KBM-7 (cell line): ENCODE measurements at regions not wholly inside any gene's neighbourhood (a gene's known extent, or its start where the extent isn't known, plus 50 kb on each side); places are given as distances from the start of the nearest gene placed in this dataset.

Source experiments
- DNase-seq: peaks from one replicate; pipeline ENCODE4 v3.0.0-alpha.2; 2015
- in situ Hi-C: fragments of 300-500 bp; cut with MboI; formaldehyde crosslinking; loops from 2 replicates; pipeline ENCODE4 v1.14.3; 2020; ENCODE audit warnings: low sequenced_read_pairs, low pct_unique_long_range_greater_than_20kb, mixed read lengths

DNA sequence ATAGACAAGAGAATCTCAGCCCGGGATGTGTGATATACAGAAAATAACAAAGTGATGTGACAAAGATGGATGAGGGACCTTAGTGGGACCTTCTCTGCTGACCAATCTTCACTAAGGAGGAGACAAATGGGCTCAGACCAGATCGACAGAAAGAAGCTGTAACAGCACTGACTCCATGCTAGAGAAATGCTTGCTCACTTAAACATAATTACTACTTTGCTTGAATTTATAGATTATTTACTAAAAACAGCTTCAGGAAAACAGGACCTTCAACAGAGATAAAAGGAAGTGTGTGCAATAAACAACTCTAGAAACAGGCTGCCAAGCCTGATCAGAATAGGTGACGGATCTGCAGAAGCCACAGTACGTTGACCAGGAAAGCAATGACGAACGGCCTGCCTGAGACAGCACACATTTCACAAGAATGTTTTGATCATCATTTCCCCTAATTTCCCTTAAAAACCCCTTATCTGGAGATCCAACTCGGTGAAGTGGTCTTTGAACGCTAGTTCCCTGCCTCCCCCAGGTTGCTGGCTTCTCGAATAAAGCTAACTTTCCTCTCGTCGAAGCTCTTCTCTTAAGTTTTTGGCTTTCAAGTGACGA is 98.4 kb upstream of the STEAP1B start:
- in situ Hi-C loops, result no loop called here
- DNase-seq, result no peak

DNA sequence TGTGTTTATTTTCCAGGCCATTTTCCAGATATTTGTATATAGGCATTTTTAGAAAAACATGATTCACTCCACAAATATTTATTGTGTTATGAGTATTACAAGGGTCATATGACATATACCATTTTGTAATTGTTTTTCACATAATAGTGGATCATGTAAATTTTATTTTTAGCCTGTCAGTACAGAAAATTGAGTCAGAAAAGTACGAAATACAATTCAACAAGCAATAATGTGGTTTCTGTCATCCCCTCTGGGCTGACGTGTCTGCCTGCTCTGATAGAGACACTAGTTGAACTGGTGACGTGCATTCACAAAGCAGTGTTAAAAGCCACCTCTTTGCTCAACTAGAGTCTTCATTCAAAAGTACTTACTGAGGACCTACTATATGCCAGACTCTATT is 97.9 kb upstream of the STEAP1B start:
- DNase-seq, result no peak
- in situ Hi-C loops, result no loop called here

DNA sequence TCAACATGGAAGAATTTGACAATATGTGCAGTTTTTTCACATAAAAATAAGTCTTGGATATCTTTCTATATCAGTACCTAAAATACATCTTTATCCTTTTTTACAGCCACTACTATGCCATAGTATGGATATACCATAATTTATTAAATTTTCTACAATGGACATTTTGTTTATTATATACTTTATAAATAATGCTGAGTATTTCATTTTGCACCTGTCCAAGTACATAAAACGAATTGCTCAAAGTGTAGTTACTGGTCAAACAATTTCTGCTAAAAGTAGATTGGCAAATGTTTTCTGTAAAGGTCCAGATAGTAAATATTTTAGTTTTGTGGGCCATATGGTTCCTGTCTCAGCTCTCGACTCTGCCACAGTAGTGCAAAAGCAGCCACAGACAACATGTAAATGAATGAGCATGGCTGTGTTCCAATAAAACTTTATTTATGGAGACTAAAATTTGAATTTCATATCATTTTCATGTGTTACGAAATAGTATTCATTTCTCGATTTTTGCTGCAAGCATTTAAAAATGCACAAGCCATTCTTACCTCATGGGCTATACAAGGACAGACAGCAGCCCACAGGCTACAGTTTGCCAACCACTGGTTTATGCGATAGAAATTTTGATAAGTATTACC is 96.9 kb upstream of the STEAP1B start:
- DNase-seq, result no peak
- in situ Hi-C loops, result no loop called here

DNA sequence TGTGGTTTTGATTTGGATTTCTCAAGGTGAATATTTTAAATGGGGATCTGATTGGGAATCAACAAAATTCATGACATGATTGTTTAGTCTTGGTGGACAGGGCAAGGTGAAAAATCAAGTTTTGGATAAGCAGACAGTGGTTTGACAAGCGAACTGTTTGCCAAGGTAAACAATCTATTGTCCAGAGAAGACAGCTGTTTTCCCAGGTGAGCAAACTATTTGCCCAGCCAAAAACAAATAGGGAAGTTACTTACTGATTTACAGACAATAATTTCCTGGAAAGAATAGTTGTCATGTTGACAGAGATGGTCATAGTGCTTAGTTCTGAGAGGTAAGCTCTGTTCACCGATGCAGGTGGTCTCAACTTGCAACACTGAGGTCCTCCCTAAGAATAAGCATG is 94.0 kb upstream of the STEAP1B start:
- in situ Hi-C loops, result no loop called here
- no peak for DNase-seq

DNA sequence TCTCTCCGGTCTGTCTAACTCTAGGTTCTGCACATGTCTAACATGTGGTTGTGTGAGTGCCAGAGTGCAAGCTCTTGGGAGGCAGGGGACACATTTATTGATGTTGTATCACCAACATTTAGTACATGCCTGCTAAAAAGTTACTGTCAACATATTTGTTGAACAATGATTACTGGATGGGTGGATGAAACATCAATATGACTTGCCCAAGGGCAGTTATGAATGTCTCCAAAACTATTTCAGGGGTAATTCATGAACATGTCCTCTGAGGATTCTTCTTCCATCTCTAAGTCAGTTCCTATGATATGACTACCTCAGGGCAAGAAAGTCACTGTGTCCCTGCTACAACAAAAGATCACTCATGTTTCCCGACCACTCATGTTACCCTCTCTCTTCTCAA is 91.3 kb upstream of the STEAP1B start:
- no peak for DNase-seq
- in situ Hi-C loops, result no loop called here

DNA sequence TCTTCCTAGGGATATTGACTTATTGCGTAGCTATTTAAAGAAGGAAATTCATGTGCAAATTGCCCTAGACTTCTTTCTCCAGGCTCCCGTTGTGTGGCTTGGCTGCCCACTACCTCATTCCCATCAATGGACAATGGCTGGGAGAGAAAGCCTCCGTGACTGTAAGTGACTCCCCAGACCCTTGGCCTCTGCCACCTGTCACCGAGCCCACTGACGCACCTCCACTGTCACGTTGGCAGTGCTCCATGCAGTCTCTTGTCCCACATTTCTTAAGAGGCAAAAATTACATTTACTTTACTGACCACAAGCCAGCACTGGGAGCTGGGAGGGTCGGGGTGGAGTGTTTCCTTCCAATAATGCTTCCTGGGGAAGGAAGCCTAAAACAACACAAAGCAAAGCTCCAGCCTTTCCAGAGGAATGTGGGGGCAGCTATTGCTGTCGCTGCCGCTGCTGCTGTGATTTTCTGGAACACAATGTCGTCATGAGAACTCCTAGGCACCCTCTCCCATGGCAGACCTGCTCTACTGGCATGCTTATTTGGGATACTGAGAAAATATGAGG is 89.7 kb upstream of the STEAP1B start:
- DNase-seq, result no peak
- in situ Hi-C loops, result no loop called here

DNA sequence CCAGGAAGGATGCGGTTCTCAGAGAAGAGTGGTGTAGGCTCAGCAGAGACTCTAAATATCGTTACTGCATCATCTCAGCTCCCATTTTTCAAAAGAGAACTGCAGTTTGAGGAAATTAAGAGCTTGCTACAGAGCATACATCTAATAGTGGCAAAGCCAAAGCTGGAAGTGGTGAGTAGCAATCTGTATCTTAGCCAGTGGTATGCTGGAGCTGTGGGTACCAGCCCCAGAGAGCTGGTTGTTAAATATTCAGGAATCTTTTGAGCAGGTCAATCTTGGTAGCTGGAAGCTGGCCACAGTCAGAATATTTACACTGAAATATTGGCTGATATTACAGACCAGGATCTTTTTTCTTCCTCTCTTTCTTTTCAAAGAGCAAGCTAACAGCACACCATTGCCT is 88.4 kb upstream of the STEAP1B start:
- no peak for DNase-seq
- in situ Hi-C loops, result no loop called here

DNA sequence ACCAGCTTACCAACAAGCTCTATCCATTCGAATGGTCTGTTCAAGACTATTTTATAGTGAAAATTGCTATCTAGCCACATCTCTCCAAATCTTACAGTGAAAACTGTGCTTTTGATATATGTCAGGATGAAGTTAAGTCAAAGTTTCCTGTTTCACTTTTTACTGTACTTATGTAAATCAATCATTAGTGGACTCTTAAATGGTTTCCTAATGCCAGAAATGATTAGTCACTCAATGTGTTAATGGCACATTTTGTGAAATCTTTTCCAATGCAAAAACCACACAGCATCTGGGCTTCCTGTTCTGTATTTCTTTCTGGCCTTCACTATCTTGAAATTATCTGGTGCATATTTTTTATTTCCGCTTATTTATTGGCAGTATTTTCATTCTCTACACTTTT is 87.3 kb upstream of the STEAP1B start:
- DNase-seq, result no peak
- in situ Hi-C loops, result no loop called here

DNA sequence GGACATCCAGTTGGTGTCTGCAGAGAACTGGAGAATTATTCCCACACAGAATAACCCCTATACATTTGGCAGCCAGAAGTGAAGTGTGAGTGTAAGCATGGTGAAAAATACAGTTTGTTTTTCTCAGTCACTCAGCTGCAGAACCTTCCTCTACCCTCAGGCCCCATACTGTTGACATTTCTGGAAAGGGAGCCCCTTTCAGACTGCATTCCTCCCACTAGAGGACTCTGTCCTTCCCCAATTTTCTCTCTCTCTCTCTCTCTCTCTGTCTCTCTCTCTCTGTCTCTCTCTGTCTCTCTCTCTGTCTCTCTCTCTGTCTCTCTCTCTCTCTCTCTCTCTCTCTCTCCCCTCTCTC is 86.8 kb upstream of the STEAP1B start:
- in situ Hi-C loops, result no loop called here
- DNase-seq, result no peak

DNA sequence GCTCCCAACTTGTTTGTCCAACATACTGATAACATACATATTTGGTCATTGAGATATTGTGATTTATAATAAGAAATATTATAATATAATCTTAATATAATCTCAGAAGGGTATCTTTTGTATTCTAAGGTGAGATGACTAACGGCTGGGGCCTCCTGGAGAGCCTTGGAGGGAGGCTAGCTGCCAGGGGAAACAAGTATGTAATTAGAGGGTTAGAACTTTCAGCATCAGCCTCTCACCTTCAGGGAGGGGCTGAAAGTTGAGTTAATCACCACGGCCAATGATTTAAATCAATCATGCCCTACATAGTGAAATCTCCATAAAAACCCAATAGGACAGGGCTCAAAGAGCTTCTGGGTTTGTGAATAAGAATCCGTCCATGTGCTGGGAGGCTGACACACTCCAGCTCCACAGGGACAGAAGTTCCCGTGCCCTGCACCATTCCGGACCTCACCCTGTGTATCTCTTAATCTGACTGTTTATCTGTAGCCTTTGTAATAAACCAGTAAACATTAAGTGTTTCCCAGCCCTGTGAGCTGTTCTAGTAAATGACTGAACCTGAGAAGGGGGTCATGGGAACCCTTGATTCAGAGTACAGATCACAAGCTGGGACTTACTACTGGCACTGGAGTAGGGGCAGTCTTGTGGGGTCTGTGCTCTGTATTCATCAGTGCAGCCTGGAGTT is 86.3 kb upstream of the STEAP1B start:
- no peak for DNase-seq
- in situ Hi-C loops, result no loop called here

DNA sequence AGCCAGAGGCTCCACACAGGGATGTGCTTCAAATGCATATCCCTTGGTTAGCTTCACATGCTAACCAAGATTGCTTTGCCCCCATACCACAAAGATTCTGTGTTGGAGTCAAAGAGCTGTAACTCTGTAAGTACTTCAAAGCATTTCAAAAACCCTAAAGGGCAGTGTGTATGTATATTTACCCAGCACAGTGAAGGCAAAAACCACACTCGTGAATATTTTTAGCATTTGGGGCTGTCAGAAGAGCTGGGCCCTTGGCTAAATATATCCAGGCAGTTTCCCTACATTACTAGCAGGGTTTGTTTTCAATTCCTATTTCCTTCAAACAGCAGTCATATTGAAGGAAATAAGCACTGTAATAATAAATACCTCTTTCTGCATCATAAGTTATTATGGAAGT is 84.2 kb upstream of the STEAP1B start:
- in situ Hi-C loops, result no loop called here
- no peak for DNase-seq

DNA sequence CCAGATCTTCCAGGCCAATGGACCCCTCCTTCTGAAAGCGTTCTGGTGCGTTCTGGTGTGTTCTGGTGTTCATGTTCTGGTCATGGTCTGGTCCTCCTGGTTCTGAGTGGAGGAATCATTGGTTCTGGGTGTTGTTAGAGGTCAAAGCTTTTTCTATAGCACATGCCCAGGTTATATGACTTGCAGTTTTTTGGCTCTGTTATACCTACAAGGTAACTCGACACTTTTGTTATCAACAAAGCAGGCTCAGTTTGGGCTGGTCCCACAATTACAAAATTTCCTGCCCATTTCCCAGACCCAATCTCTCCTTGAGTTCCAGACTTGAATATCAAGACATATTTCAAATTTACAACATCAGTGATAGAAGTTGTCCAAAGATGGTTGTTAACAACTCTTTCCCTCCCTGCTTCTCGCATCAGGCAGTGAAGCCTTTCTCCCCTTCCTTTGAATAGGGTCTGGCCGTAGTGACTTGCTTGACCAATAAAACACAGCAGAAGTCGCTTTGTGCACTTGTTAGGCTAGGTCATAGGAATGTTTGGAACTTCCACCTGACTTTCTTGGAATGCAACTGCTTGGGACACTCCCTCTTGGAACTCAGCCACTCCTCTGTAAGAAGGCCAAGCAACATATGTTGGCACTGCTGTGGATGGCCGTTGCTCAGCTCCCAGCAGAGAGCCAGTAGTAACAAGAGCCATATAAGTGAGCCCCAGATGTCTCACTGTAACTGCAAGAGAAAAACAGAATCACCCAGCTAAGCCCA is 83.1 kb upstream of the STEAP1B start:
- in situ Hi-C loops, result no loop called here
- no peak for DNase-seq

DNA sequence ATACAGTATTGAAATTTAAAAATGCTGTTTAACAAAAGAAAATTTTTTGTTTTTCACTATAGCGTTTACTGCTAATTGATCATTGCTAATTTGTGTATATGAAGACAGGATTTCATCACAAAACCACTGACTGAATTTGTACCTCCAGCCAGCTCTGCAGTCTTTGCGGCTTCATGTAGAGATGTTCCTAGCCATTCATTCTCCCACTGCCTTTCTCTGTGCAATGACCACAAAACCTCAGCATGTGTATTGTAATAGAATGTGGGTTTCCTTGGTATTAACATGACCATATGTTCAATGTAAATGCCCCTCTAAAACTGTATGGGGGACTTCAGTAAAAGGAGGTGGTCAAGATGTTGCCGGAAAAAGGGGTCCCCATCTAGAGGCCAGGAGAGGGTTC is 81.1 kb upstream of the STEAP1B start:
- in situ Hi-C loops, result no loop called here
- DNase-seq, result no peak

DNA sequence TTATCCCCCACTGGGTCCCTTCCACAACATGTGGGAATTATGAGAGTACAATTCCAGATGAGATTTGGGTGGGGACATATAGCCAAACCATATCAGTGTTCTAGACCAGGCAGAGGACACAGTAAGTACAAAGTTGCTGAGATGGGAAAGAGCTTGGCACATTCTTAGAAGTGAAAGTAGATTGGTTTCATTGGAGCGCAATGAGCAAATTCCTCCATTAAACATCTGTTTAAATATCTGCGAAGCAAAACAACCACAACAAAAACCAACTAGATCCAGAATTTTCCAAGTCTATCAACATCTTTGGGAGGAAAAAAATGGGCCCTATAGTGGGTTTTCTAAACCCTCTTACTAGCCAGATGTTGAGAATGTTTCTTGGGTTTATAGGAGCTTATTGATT is 80.0 kb upstream of the STEAP1B start:
- in situ Hi-C loops, result no loop called here
- no peak for DNase-seq

DNA sequence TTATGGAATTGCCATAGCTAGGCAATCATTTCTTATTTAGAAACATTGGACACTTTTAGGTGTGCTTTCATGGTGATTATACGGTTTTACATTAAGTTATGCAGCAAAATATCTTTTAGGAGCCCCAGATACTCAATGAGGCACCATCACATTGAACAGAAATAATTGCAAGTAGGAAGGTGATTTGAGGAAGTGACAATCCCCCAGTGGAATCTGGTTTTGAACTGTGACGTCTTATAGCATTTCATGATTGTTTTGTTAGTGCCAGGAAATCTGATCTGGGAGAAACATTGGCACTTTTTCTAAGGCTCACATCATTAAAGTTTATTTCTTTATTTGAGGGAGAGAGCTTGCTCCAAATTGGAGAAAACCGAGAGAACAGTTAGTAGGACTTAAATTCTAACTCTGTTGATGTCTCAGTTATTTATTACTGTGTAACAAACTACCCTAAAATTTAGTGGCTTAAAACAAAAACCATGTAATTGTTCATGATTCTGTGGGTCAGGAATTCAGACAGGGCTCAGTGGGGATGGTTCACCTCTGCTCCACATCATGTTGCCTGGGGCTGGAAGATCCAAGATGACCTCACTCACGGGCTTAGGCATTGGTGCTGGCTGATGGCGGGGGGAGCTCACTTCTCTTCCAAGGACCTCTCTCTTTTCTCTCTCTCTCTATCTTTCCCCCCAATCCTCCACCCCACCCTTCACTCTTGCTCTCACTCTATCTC is 78.2 kb upstream of the STEAP1B start:
- in situ Hi-C loops, result no loop called here
- no peak for DNase-seq

DNA sequence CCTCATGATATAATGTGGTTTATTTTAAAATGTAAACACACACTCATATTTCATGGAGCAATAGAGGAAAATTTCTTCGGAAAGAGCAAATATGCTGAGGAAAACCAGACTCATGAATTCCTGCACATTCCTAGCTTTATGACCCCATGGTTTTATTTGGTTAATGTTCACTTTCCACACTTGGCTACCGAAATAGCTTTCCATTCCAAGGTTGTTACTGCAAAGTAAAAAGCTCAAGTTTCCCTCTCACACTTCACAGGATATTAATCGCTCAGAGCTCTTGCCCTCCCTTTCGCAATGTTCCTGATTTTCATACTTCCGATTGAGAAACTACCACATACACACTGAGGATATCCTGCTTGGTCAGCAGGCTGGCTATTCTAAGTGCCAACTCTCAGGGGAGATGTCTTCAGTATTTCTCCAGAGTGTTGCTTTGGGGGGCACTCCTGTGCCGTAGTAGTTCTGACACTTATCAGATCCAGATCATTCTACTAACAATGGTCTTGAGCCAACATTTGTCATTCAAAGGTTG is 77.5 kb upstream of the STEAP1B start:
- in situ Hi-C loops, result no loop called here
- peak; percentile 20 for DNase-seq

DNA sequence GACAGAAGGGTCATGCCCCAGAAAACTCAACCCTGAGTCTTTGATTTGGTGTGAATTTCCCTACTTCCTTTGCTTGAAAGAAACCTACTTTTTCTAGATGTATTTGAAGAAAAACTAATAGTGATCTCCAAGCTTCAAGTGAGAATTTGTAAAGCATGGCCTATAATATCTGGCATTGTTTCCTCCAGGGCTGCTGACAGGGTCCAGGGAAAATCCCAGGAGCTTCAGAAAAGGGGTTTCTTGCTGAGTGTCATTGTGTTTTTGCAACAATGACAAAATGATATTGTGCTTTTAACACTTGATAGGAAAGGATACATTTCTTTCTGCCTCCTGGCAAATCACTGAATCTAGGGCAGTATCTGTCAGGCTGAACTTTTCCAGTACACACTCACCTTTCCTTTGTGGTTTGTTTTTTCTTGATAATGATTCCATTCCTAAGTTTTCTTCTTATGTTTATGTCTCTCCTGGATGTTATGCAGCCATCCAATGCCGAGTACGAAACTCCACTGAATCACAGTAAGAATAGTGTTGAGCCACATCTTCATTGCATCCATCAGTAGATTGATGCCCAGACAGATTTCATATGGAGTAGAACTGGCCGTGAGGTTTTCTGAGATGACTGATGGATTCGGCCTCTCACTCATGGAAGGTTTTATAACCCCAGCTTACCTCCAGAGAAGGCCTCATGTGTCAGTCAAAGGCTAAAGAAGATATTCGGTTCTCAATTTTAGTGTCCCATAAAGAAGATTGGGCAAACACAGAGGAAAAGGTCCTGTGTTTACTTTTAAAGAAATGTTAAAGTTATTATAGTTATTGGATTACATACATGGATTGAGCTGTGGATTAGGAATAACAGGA is 76.9 kb upstream of the STEAP1B start:
- in situ Hi-C loops, result no loop called here
- DNase-seq, result no peak

DNA sequence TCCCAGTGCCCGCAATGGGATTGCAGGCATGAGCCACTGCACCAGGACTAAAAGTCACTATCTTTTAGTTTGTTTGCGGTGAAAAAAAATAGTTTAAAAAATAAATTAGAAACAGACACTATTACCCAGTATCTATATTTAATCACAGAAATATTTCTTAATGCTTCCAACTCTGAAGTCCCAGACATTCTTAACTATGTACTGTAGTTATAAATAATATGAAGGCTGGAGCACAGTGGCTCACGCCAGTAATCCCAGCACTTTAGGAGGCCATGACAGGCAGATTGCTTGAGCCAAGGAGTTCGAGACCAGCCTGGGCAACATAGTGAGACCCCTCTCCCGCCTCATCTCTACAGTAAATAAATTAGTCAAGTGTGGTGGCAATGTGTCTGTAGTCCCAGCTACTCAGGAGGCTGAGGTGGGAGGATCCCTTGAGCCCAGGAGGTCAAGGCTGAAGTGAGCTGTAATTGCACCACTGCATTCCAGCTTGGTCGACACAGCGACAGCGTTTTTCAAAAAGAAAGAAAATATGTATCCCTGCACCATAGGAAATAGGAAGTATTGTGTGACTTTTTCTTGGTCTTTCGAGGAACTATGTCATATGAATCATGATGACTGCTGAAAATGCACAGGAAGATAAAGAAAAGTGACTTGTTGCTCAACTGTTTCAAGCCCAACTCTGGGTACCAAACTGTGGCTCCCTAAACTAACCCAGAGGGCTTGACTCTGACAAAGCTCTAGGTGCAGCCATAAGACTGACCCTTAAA is 74.9 kb upstream of the STEAP1B start:
- in situ Hi-C loops, result no loop called here
- DNase-seq, result no peak
